DOHH2 (cell line): ENCODE measurements at regions not wholly inside any gene's neighbourhood (a gene's known extent, or its start where the extent isn't known, plus 50 kb on each side); places are given as distances from the start of the nearest gene placed in this dataset.

ENCODE experiments used
- H3F3A ChIP-seq: fragments of 200-600 bp; sonication (generic), shearing (Covaris generic); 2 replicates; pipeline ENCODE4 v1.6.0; 2016; ENCODE audit warnings: antibody characterized with exemption, mild to moderate bottlenecking; ENCODE audit not compliant: control insufficient read depth, insufficient read depth
- H3K27ac ChIP-seq: fragments of 200-600 bp; sonication (generic); 2 replicates; pipeline ENCODE4 v1.5.1; 2014; ENCODE audit warnings: low read depth, mild to moderate bottlenecking, low read length, moderate library complexity
- H3K27me3 ChIP-seq: fragments of 200-600 bp; sonication (generic); 2 replicates; pipeline ENCODE4 v1.6.1; 2014; ENCODE audit warnings: mild to moderate bottlenecking, low read length, mixed read lengths; ENCODE audit not compliant: control insufficient read depth
- H3K36me3 ChIP-seq: fragments of 200-600 bp; sonication (generic); 2 replicates; pipeline ENCODE4 v1.6.1; 2014; ENCODE audit warnings: mild to moderate bottlenecking, low read length, moderate library complexity, mixed read lengths; ENCODE audit not compliant: control insufficient read depth
- H3K4me1 ChIP-seq: fragments of 200-600 bp; sonication (generic); 2 replicates; pipeline ENCODE4 v1.6.1; 2014; ENCODE audit warnings: mild to moderate bottlenecking, low read length, mixed read lengths; ENCODE audit not compliant: control insufficient read depth
- H3K4me2 ChIP-seq: fragments of 200-600 bp; sonication (generic); 2 replicates; pipeline ENCODE4 v1.6.0; 2014; ENCODE audit warnings: mild to moderate bottlenecking, low read length, moderate library complexity
- H3K4me3 ChIP-seq: fragments of 200-600 bp; sonication (generic); 2 replicates; pipeline ENCODE4 v1.5.1; 2014; ENCODE audit warnings: mild to moderate bottlenecking, low read length, mixed read lengths
- H3K79me2 ChIP-seq: fragments of 200-600 bp; sonication (generic); 2 replicates; pipeline ENCODE4 v1.6.1; 2014; ENCODE audit warnings: mild to moderate bottlenecking, low read length, mixed read lengths; ENCODE audit not compliant: control insufficient read depth
- H3K9me2 ChIP-seq: fragments of 200-600 bp; sonication (generic); replicated peaks from 2 replicates; pipeline ENCODE4 v1.6.1; 2014; ENCODE audit warnings: mild to moderate bottlenecking, low read length, mixed read lengths; ENCODE audit not compliant: control insufficient read depth
- H3K9me3 ChIP-seq: fragments of 200-600 bp; sonication (generic); 2 replicates; pipeline ENCODE4 v1.6.1; 2014; ENCODE audit warnings: antibody characterized with exemption, low read length, mixed read lengths; ENCODE audit not compliant: control insufficient read depth, insufficient read depth
- H4K20me1 ChIP-seq: fragments of 200-600 bp; sonication (generic); 2 replicates; pipeline ENCODE4 v1.6.0; 2014; ENCODE audit warnings: low read depth, mild to moderate bottlenecking, antibody characterized with exemption, low read length, moderate library complexity; ENCODE audit not compliant: control insufficient read depth, insufficient read depth
- EZH2phosphoT487 ChIP-seq: fragments of 200-600 bp; sonication (generic); IDR thresholded peaks from 2 replicates; pipeline ENCODE4 v1.6.1; 2017; ENCODE audit warnings: borderline replicate concordance, mild to moderate bottlenecking, antibody characterized with exemption, low read length, moderate library complexity, mixed read lengths
- TF ChIP-seq, protein P1 (sequence below): fragments of 200-600 bp; sonication (generic); IDR thresholded peaks from one replicate; pipeline ENCODE4 v1.5.1; 2014; ENCODE audit warnings: antibody characterized with exemption, mild to moderate bottlenecking, low read depth, low read length; ENCODE audit not compliant: poor library complexity, severe bottlenecking

DNA sequence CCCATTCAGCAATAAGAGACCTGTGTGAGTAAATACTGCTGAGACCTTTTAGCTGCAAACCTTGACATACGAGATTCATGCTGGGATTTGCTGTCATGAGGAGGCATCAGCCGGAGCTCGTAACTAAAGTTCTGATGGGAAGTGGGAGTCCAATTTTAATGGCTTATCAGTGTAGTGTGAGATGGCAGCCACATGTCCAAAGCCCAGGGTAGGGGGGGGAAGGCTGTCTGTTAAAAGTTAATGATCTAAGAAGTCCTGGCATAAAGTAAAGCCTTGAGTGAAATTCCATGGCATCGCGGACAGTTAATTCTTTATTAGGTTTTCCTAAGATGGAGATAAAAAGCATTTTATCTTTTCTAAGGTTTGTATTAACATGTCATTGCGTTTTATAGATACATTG is 240.0 kb downstream of the AACS start:
- Histone ChIP-seq H3K4me3 (no peak overlapping the region), H3K4me2 (no peak overlapping the region), H3K27me3 (no peaks in the 10 kb centered on the region; the same call in 1 of the 2 replicates), H4K20me1 (no peaks in the 10 kb centered on the region), H3K9me3 (no peaks in the 10 kb centered on the region), H3K27ac (no peak overlapping the region), H3K9me2 (no peaks in the 10 kb centered on the region), H3F3A (no peaks in the 10 kb centered on the region), H3K4me1 (no peaks in the 10 kb centered on the region), H3K36me3 (no peaks in the 10 kb centered on the region), H3K79me2 (no peaks in the 10 kb centered on the region)
- TF ChIP-seq, protein P1, sequence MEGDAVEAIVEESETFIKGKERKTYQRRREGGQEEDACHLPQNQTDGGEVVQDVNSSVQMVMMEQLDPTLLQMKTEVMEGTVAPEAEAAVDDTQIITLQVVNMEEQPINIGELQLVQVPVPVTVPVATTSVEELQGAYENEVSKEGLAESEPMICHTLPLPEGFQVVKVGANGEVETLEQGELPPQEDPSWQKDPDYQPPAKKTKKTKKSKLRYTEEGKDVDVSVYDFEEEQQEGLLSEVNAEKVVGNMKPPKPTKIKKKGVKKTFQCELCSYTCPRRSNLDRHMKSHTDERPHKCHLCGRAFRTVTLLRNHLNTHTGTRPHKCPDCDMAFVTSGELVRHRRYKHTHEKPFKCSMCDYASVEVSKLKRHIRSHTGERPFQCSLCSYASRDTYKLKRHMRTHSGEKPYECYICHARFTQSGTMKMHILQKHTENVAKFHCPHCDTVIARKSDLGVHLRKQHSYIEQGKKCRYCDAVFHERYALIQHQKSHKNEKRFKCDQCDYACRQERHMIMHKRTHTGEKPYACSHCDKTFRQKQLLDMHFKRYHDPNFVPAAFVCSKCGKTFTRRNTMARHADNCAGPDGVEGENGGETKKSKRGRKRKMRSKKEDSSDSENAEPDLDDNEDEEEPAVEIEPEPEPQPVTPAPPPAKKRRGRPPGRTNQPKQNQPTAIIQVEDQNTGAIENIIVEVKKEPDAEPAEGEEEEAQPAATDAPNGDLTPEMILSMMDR: no peak
- TF ChIP-seq EZH2phosphoT487: no peak

DNA sequence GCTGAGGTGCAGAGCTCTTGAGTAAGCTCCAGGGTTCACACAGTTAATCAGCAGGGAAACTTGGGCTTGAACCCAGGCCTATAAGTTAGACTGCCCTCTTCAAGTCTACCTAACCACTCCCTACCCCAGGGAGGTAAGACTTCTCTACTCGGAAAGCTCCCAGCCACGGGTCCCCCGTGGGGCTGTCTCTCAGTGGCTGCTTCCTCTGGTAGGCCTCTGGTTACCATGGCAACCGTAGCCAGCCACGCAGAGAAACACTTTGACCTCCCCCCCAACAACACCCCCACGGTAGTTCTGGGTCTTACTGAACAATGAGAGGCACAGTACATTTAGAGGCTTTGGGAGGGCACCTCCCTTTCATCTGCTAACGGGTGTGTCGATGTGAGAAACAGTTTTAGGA is 245.2 kb downstream of the AACS start:
- Histone ChIP-seq H3F3A (no peaks in the 10 kb centered on the region), H3K27me3 (no peaks in the 10 kb centered on the region; the same call in 1 of the 2 replicates), H3K9me3 (no peaks in the 10 kb centered on the region), H3K79me2 (no peaks in the 10 kb centered on the region), H3K4me1 (no peaks in the 10 kb centered on the region), H4K20me1 (no peaks in the 10 kb centered on the region), H3K27ac (no peak overlapping the region), H3K4me3 (no peak overlapping the region), H3K36me3 (no peaks in the 10 kb centered on the region), H3K4me2 (no peak overlapping the region), H3K9me2 (no peaks in the 10 kb centered on the region)
- TF ChIP-seq EZH2phosphoT487: no peak
- TF ChIP-seq, protein P1: no peak

DNA sequence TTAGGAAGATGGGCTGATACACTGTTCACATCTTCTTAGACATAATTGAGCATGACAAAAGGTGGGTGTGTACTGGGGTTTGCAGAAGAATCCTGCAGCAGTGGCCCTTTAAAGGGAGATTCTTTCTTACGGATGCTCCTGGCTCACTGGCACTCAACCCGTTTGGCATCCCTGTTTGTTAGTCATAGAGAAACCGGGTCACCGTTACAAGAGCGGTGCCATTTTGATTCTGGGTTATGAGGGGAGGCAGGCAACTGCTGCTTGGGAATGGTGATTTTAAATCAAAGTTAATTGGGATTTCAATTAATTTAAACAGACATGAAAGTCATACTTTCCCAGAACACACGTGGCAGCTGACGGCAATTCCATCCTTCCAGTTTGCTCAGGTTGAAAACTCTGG is 245.8 kb downstream of the AACS start:
- Histone ChIP-seq H3K9me3 (no peaks in the 10 kb centered on the region), H3K27me3 (no peaks in the 10 kb centered on the region), H3K36me3 (no peaks in the 10 kb centered on the region), H3K9me2 (no peaks in the 10 kb centered on the region), H3K27ac (no peak overlapping the region), H3K4me1 (no peaks in the 10 kb centered on the region), H3K4me3 (no peak overlapping the region), H3K79me2 (no peaks in the 10 kb centered on the region), H4K20me1 (no peaks in the 10 kb centered on the region), H3K4me2 (no peak overlapping the region), H3F3A (no peaks in the 10 kb centered on the region)
- no peak for TF ChIP-seq EZH2phosphoT487
- TF ChIP-seq, protein P1: no peak

DNA sequence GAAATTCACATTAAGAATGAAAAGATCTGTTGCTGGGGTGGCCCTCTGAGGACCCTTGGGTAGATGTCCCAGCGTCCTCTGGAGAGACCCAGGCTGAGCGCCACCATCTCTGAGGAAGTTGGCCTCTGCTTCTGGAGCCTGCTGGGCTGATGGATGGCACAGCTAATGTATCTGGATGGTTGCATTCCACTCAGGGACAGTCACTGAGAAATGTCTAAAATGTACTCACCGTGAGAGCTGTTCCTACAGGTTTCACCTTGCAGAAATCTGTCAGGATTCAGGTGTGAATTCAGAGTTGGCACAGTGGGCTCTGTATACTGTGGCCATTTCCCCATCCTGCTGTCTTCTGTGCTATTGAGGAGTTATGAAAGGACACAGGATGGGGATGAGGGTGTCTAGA is 247.2 kb downstream of the AACS start:
- no peak overlapping the region for H3K27ac ChIP-seq
- TF ChIP-seq, protein P1: no peak
- TF ChIP-seq EZH2phosphoT487: no peak
- no peaks in the 10 kb centered on the region for H4K20me1 ChIP-seq
- no peaks in the 10 kb centered on the region for H3K36me3 ChIP-seq
- H3K79me2 ChIP-seq: no peaks in the 10 kb centered on the region
- H3K9me2 ChIP-seq: no peaks in the 10 kb centered on the region
- no peaks in the 10 kb centered on the region for H3K27me3 ChIP-seq
- H3K4me1 ChIP-seq: no peaks in the 10 kb centered on the region
- no peak overlapping the region for H3K4me2 ChIP-seq
- H3F3A ChIP-seq: no peaks in the 10 kb centered on the region
- H3K4me3 ChIP-seq: no peak overlapping the region
- H3K9me3 ChIP-seq: no peaks in the 10 kb centered on the region
